Uterus (tissue), 2 donors: ENCODE measurements at regions not wholly inside any gene's neighbourhood (a gene's known extent, or its start where the extent isn't known, plus 50 kb on each side); places are given as distances from the start of the nearest gene placed in this dataset.
"Not testable (repeated sequence)": the region's sequence is repeated elsewhere in the genome, so short reads cannot be mapped to it uniquely, and the experiment has no call there.

ENCODE experiments used
- CTCF ChIP-seq, 4 experiments: fragments of 200-600 bp in 2 of 4; fragments of 450-650 bp in 2 of 4; sonication (generic) in 2 of 4; IDR thresholded peaks; one replicate each; pipeline ENCODE4 v1.5.1; 2016 to 2019; ENCODE audit warnings: antibody characterized with exemption in 4 of 4, mild to moderate bottlenecking in 2 of 4, moderate library complexity in 1 of 4
- POLR2A ChIP-seq, 2 donors: fragments of 450-650 bp; IDR thresholded peaks; one replicate each; pipeline ENCODE4 v1.6.1; 2016; ENCODE audit warnings: antibody characterized with exemption in 2 of 2, mild to moderate bottlenecking in 1 of 2, moderate library complexity in 1 of 2

GRCh38 chr21:9690981-9691380 lies 830.4 kb upstream of the TPTE start:
- TF ChIP-seq CTCF, POLR2A (IDR thresholded peaks at IDR 0.05): not testable (repeated sequence)
